HG02798 (cell line): ENCODE measurements at regions not wholly inside any gene's neighbourhood (a gene's known extent, or its start where the extent isn't known, plus 50 kb on each side); places are given as distances from the start of the nearest gene placed in this dataset.
"Not testable (repeated sequence)": the region's sequence is repeated elsewhere in the genome, so short reads cannot be mapped to it uniquely, and the experiment has no call there.

ENCODE experiments used
- ATAC-seq: cut with Tn5 transposase; IDR thresholded peaks from one replicate; pipeline ENCODE4 v1.9.1; 2021; ENCODE audit warnings: mild to moderate bottlenecking; ENCODE audit not compliant: unreplicated experiment, poor library complexity

DNA sequence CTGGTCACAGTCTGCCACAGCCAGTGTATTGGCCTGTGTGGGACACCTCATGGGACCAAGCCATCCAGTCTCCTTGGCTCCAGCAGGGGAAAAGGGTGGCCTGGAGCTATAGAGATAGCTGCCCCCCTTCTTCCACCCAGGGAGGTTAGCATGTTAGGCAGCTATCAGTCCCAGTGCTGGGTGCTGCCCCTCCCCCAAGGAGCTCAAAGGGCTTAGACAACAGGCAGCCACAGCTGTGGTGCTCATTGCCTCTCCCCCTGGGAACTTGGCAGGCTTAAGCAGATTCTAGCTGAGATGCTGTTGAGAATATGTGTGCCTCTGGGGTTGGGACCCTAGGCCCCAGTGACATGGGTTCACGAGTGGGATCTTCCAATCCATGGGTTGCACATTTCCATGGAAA lies 226.0 kb upstream of the PTGER4 start:
- ATAC-seq, result no peak

DNA sequence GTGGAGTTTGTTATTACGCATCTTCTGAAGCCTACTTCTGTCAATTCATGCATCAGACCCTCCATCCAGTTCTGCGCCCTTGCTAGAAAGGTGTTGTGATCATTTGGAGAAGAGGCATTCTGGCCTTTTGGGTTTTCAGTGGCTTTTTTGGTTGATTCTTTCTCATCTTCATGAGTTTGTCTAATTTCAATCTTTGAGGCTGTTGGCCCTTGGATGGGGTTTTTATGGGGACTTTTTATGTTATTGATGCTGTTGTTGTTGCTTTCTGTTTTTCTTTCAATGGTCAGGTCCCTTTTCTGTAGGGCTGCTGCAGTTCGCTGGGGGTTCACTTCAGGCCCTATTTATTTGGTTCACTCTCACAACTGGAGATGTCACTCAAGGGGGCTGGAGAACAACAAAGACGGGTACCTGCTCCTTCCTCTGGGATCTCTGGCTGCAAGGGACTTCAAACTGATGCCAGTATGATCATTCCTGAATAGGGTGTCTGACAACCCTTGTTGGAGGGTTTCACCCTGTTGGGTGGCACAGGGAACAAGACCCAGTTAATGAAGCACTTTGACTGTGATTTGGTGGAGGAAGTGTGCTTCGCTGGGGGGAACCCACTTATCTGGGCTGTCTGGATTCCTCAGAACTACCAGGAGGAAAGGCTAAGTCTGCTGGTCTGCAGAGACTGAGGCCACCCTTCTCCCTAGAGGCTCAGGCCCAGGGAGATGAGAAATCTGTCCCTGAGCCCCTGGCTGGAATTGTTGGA lies 226.7 kb upstream of the PTGER4 start:
- no peak for ATAC-seq

DNA sequence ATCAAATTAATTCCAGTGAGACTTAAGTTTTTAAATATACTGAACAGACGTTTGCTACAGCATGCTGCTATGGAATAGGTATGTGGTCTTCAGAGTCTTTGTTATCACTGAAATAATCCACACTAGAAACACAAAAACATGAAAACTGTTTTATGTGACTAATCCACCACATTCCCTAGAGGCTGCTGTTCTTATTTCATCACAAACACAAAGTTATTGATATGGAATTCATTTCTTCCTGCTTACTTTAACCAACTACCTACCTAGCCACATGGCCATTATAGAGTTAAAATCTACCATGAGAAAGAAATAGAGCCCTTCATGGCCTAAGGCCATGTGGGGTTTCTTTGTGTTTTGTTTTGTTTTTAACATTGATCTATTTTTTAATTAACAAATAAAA lies 232.3 kb upstream of the PTGER4 start:
- ATAC-seq, result no peak

- ATAC-seq, result no peak
Observed at GRCh38 chr5:40446910-40447309, 232.8 kb upstream of the PTGER4 start.

DNA sequence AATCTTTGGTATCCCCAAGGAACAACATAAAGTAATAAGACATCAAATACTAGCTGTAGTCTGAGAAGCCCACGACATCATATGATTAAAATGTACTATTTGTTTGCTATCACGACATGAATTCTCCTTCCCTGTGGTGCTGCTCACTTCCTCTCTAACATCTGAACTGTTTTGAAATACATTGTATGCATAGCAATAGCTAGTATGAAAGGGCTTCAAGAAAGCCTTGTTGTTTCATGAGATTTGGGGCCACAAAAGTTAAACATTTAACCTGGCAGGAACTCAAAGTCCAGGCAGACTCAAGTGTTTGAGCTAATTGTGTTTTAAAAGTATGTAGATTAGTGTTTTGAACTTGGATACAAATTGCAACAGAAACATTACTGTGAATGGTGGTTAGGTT lies 237.4 kb upstream of the PTGER4 start:
- ATAC-seq, result peak; percentile 37

GRCh38 chr5:40441733-40442132 lies 238.0 kb upstream of the PTGER4 start:
- peak; percentile 30 for ATAC-seq

DNA sequence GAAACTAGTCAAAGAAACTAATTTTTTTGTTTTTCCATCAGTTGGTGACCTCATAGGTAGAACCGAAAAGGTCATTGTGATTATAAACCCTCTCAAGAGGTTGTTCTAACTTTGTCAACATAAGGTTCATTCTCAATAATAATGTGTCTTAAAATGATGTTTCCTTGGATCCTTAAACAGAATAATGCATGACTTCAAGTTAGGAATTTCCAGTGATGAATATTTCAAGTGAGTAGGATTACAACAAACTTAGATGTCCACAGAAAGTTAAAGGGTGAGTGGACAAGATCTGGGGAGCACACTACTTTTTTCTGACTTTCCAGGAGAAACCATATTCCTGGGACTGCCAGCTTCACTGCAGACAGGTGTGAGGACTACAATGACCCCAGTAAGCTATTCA lies 239.0 kb upstream of the PTGER4 start:
- ATAC-seq, result no peak

- not testable (repeated sequence) for ATAC-seq
Observed at GRCh38 chr5:40439103-40439502, 240.6 kb upstream of the PTGER4 start.

DNA sequence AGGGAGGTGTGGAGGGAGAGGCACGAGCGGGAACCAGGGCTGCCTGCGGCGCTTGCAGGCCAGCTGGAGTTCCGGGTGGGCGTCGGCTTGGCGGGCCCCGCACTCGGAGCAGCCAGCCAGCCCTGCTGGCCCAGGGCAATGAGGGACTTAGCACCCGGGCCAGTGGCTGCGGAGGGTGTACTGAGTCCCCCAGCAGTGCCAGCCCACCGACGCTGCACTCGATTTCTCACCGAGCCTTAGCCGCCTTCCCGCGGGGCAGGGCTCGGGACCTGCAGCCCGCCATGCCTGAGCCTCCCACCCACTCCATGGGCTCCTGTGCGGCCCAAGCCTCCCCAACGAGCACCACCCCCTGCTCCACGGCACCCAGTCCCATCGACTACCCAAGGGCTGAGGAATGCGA lies 241.1 kb upstream of the PTGER4 start:
- not testable (repeated sequence) for ATAC-seq

DNA sequence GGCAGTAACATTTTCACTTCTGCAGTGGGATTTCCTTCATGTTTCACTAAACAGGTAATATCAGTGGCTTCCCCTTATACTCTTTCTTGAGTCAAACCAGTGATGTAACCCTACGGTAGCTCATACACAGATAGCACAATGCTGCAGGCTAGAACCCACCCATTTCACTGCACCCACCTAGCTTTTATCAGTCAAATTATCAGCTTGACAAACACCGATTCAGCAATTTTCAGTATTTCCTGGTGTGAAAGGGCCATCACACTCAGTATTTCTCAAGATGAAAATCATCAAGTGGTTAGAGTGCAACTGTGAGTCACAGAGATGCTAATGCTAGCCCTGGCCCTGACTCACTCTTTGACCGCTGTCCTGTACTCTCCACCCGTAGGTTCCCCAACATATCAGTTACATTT lies 242.3 kb upstream of the PTGER4 start:
- ATAC-seq, result peak; percentile 65

- peak; percentile 67 for ATAC-seq
Observed at GRCh38 chr5:40436535-40437237, 243.0 kb upstream of the PTGER4 start.

DNA sequence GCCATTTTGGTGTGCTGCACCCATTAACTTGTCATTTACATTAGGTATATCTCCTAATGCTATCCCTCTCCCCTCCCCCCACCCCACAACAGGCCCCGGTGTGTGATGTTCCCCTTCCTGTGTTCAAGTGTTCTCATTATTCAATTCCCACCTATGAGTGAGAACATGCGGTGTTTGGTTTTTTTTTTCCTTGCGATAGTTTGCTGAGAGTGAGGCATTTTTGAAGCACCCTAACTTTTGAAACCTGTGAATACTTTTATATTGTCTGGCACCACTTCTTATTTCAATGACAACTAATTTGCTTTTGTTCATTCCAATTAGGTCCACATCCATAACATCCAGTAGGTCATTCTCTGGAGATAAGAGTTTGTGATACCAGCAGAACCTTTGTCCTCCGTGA lies 244.0 kb upstream of the PTGER4 start:
- ATAC-seq, result not testable (repeated sequence)

DNA sequence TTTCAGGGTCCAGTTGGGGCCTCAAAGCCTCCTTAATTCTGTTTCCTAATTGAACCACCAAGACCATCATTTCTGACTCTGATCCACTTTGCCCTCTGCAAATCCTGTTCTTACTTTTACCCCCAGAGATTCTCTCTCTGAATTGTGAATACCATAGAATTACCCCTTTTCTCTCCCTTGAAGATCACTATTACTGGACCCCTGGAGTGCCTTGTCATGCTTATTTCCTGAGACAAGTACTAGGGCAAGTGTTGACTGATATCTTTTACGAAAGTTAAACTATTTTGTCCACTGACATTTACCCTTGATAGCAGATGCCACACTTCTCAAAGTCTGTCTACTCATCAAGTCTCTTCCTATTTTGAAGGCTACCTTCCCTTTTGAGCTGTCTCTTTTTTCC lies 246.9 kb upstream of the PTGER4 start:
- ATAC-seq, result no peak

- no peak for ATAC-seq
Observed at GRCh38 chr5:40431734-40432133, 248.0 kb upstream of the PTGER4 start.

DNA sequence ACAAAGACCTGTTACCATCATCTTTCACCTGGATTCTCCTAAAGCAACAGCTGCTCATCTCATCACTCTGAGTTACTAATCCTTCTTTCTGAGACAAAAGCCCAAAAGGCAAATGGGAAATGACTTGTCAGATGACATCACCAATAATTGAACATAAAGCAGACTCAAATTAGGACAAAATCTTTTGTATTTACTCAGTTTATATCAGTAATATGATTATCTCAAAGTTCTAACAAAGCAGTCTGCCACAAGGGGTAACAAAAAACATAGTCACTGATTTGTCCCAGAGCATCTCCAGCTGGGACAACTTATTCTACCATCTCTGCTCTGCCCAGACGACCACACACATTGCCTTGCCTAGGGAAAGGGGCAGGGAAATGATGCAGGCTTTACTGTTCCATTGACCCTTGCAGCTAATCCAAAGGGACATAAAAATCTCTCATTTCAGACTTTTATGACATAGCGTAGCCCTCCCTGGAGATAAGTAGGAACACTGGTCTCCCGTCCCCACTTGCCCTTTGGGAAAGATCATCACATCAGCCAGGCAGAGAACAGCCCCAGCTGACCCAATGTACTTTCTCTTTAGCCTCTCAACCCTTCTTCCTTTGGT lies 249.5 kb upstream of the PTGER4 start:
- no peak for ATAC-seq

DNA sequence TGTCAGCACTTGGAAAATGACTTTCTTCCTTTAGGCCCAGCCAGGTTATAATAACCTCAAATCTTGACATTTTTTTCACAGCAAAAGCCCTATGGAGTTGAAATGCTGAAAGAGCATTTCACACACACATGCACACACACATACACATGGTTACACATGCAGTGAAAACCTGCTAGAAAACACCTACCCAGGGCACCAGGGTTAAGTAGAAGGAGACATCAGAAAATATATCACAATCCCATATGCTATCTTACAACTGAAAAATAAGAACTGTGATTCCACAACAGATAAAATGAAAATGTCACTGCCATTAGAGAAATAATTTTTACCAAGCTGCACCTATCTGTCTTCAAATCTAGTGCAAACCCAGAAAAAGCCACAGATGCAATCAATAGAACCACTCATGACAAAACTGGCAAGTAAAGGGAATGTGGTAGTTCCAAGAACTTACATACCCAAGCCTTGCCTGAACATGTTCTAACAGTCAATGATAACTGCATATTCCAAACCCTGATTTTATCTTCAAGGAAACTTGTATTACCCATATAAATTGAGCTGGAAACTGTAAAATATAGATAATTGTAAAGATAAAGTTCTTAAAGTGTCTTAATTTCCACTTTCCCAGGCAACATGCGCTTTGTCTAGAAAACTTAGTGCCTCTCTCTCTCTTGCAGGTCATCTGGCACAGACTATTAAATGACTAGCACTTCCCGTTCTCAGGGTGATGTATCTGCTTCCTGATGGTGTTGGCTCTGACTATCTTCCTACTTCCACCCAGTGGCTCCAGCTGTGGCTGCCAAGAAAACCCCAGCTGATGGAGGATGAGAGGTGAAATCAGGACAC lies 250.2 kb upstream of the PTGER4 start:
- no peak for ATAC-seq

DNA sequence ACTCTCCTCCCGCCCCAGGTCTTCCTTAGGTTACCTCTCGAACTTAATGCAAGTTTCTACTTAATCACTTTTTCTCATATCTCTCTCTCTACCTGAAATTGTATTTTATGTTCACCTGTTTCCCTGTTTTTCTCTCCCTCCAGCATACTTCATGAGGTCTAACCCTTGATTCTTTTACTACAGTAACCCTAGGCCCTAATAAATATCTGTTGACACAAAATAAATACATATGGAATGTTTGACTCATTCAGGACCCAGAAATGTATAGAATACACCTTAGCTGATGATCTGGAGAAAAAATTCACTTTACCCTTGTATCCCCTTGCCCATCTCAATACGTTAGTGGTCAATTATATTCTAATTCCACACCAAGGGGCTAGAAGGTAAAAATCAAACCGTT lies 250.9 kb upstream of the PTGER4 start:
- no peak for ATAC-seq

DNA sequence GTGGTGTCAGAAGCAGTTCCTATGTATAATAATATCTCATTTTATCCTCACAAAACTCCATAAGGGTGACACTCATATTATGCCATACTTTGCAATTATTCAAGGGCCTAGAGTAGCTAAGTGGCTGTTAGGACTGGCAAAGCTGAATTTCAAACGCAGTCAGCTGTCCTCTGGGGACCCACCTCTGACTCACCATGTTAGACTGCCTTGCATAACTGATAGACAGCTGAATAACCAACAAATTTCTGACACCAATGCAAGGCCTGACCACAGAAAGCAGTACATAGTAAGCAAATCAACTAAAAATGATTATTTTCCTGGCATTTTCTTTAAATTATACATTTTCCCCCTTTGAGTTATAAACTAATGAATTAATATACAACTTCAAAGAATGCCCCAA lies 251.6 kb upstream of the PTGER4 start:
- peak; percentile 50 for ATAC-seq

DNA sequence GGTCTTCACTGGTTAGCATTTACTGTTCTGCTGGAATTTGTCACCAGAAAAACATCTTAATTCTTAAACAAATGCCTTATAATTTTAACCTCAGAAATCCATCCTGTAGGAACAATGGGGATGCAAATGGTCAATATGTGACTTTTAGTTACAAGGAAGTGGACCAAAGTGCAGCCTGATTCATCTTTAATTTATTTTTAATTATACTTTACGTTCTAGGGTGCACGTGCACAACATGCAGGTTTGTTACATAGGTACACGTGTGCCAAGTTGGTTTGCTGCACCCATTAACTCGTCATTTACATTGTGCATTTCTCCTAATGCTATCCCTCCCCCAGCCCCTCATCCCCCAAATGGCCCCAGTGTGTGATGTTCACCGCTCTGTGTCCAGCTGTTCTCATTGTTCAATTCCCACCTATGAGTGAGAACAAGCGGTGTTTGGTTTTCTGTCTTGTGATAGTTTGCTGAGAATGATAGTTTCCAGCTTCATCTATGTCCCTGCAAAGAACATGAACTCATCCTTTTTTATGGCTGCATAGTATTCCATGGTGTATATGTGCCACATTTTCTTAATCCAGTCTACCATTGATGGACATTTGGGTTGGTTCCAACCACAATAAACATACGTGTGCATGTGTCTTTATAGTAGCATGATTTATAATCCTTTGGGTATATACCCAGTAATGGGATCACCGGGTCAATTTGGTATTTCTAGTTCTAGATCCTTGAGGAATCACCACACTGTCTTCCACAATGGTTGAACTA lies 262.5 kb upstream of the PTGER4 start:
- not testable (repeated sequence) for ATAC-seq

DNA sequence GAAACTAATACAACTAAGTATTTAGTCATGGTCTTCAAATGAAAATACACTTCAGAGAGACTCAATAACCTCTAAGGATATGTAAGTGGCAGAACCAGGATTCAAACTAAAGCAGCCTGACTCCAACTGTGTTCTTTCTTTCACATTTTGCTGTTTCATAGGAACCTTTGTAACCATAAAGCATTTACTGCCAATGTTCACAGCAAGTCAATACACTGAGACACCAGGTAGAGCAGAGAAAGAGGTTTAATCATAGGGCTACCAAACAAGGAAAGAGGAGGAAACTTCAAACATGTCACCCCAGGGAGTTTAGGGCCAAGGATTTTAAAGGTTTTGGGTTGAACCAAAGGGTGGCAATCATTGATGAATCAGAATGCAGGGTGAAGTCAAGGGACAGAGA lies 263.1 kb upstream of the PTGER4 start:
- no peak for ATAC-seq
